ENCODE measurements at regions not wholly inside any gene's neighbourhood (a gene's known extent, or its start where the extent isn't known, plus 50 kb on each side); places are given as distances from the start of the nearest gene placed in this dataset.

- no peak overlapping the region for H3K4me3 ChIP-seq (ENCODE audit: low read depth, low read length)
- no peaks in the 10 kb centered on the region for H3K4me1 ChIP-seq (ENCODE audit: insufficient read depth)
- 87% methylated on average over 4 of the region's 4 CpGs for WGBS
- no peak for DNase-seq (ENCODE audit: extremely low spot score)
- H3K36me3 ChIP-seq (ENCODE audit: insufficient read depth), result no peaks in the 10 kb centered on the region
- no peak overlapping the region for H3K27ac ChIP-seq (ENCODE audit: low read depth)
Measured at GRCh38 chr2:126748188-126748760, 92.3 kb downstream of the GYPC start.

- no peak for DNase-seq (ENCODE audit: extremely low spot score)
- Histone ChIP-seq H3K4me1 (ENCODE audit: insufficient read depth) (no peaks in the 10 kb centered on the region), H3K4me3 (ENCODE audit: low read depth, low read length) (no peak overlapping the region), H3K36me3 (ENCODE audit: insufficient read depth) (no peaks in the 10 kb centered on the region), H3K27ac (ENCODE audit: low read depth) (no peak overlapping the region)
- WGBS, result 89% methylated on average over 9 of the region's 9 CpGs
Measured at GRCh38 chr2:126748929-126749518, 93.1 kb downstream of the GYPC start.

GRCh38 chr2:126749537-126749936 lies 93.6 kb downstream of the GYPC start:
- DNase-seq (ENCODE audit: extremely low spot score), result no peak
- no peak overlapping the region for H3K27ac ChIP-seq (ENCODE audit: low read depth)
- WGBS, result 76% methylated on average over 1 of the region's 1 CpG

GRCh38 chr2:126750506-126750905 lies 94.5 kb downstream of the GYPC start:
- no peaks in the 10 kb centered on the region for H3K36me3 ChIP-seq (ENCODE audit: insufficient read depth)
- 91% methylated on average over 4 of the region's 4 CpGs for WGBS
- DNase-seq (ENCODE audit: extremely low spot score), result no peak
- H3K4me1 ChIP-seq (ENCODE audit: insufficient read depth), result no peaks in the 10 kb centered on the region
- no peak overlapping the region for H3K27ac ChIP-seq (ENCODE audit: low read depth)
- no peak overlapping the region for H3K4me3 ChIP-seq (ENCODE audit: low read depth, low read length)

More at GRCh38 chr2:126749537-126749936, 93.6 kb downstream of the GYPC start:
- Histone ChIP-seq H3K36me3 (ENCODE audit: insufficient read depth) (no peaks in the 10 kb centered on the region), H3K4me3 (ENCODE audit: low read depth, low read length) (no peak overlapping the region), H3K4me1 (ENCODE audit: insufficient read depth) (no peaks in the 10 kb centered on the region)

GRCh38 chr2:126751477-126751876 lies 95.5 kb downstream of the GYPC start:
- no peak overlapping the region for H3K4me3 ChIP-seq (ENCODE audit: low read depth, low read length)
- no peak overlapping the region for H3K27ac ChIP-seq (ENCODE audit: low read depth)
- no peaks in the 10 kb centered on the region for H3K36me3 ChIP-seq (ENCODE audit: insufficient read depth)
- 91% methylated on average over 4 of the region's 4 CpGs for WGBS
- no peak for DNase-seq (ENCODE audit: extremely low spot score)
- H3K4me1 ChIP-seq (ENCODE audit: insufficient read depth), result no peaks in the 10 kb centered on the region

GRCh38 chr2:126752876-126753275 lies 96.9 kb downstream of the GYPC start:
- no peak overlapping the region for H3K4me3 ChIP-seq (ENCODE audit: low read depth, low read length)
- no peaks in the 10 kb centered on the region for H3K36me3 ChIP-seq (ENCODE audit: insufficient read depth)
- no peaks in the 10 kb centered on the region for H3K4me1 ChIP-seq (ENCODE audit: insufficient read depth)
- 94% methylated on average over 4 of the region's 4 CpGs for WGBS
- H3K27ac ChIP-seq (ENCODE audit: low read depth), result no peak overlapping the region
- no peak for DNase-seq (ENCODE audit: extremely low spot score)

GRCh38 chr2:126753501-126754212 lies 97.7 kb downstream of the GYPC start:
- WGBS, result 86% methylated on average over 11 of the region's 11 CpGs
- DNase-seq (ENCODE audit: extremely low spot score), result no peak
- no peak overlapping the region for H3K4me3 ChIP-seq (ENCODE audit: low read depth, low read length)

GRCh38 chr2:126754240-126755004 lies 98.5 kb downstream of the GYPC start:
- no peak for DNase-seq (ENCODE audit: extremely low spot score)
- H3K4me3 ChIP-seq (ENCODE audit: low read depth, low read length), result no peak overlapping the region
- 89% methylated on average over 5 of the region's 5 CpGs for WGBS
- H3K4me1 ChIP-seq (ENCODE audit: insufficient read depth), result no peaks in the 10 kb centered on the region
- H3K36me3 ChIP-seq (ENCODE audit: insufficient read depth), result no peaks in the 10 kb centered on the region
- no peak overlapping the region for H3K27ac ChIP-seq (ENCODE audit: low read depth)

More at GRCh38 chr2:126753501-126754212, 97.7 kb downstream of the GYPC start:
- Histone ChIP-seq H3K36me3 (ENCODE audit: insufficient read depth) (no peaks in the 10 kb centered on the region), H3K27ac (ENCODE audit: low read depth) (no peak overlapping the region), H3K4me1 (ENCODE audit: insufficient read depth) (no peaks in the 10 kb centered on the region)

- 93% methylated on average over 1 of the region's 1 CpG for WGBS
- no peak overlapping the region for H3K27ac ChIP-seq (ENCODE audit: low read depth)
- no peak for DNase-seq (ENCODE audit: extremely low spot score)
- H3K4me1 ChIP-seq (ENCODE audit: insufficient read depth), result no peaks in the 10 kb centered on the region
- H3K36me3 ChIP-seq (ENCODE audit: insufficient read depth), result no peaks in the 10 kb centered on the region
- H3K4me3 ChIP-seq (ENCODE audit: low read depth, low read length), result no peak overlapping the region
Measured at GRCh38 chr2:126756125-126756524, 100.2 kb downstream of the GYPC start.

GRCh38 chr2:126761256-126761980 lies 105.5 kb downstream of the GYPC start:
- DNase-seq (ENCODE audit: extremely low spot score), result no peak
- H3K4me3 ChIP-seq (ENCODE audit: low read depth, low read length), result no peak overlapping the region
- H3K27ac ChIP-seq (ENCODE audit: low read depth), result no peak overlapping the region
- 87% methylated on average over 6 of the region's 6 CpGs for WGBS
- no peaks in the 10 kb centered on the region for H3K36me3 ChIP-seq (ENCODE audit: insufficient read depth)
- no peaks in the 10 kb centered on the region for H3K4me1 ChIP-seq (ENCODE audit: insufficient read depth)

- 83% methylated on average over 4 of the region's 4 CpGs for WGBS
- Histone ChIP-seq H3K36me3 (ENCODE audit: insufficient read depth) (no peaks in the 10 kb centered on the region), H3K4me1 (ENCODE audit: insufficient read depth) (no peaks in the 10 kb centered on the region), H3K4me3 (ENCODE audit: low read depth, low read length) (no peak overlapping the region), H3K27ac (ENCODE audit: low read depth) (no peak overlapping the region)
- DNase-seq (ENCODE audit: extremely low spot score), result no peak
Measured at GRCh38 chr2:126761981-126762878, 106.3 kb downstream of the GYPC start.

- H3K4me3 ChIP-seq (ENCODE audit: low read depth, low read length), result no peak overlapping the region
- no peaks in the 10 kb centered on the region for H3K4me1 ChIP-seq (ENCODE audit: insufficient read depth)
- 84% methylated on average over 3 of the region's 3 CpGs for WGBS
- no peak for DNase-seq (ENCODE audit: extremely low spot score)
- H3K36me3 ChIP-seq (ENCODE audit: insufficient read depth), result no peaks in the 10 kb centered on the region
- H3K27ac ChIP-seq (ENCODE audit: low read depth), result no peak overlapping the region
Measured at GRCh38 chr2:126764686-126765265, 108.8 kb downstream of the GYPC start.
